ENCODE measurements at regions not wholly inside any gene's neighbourhood (a gene's known extent, or its start where the extent isn't known, plus 50 kb on each side); places are given as distances from the start of the nearest gene placed in this dataset.

DNA sequence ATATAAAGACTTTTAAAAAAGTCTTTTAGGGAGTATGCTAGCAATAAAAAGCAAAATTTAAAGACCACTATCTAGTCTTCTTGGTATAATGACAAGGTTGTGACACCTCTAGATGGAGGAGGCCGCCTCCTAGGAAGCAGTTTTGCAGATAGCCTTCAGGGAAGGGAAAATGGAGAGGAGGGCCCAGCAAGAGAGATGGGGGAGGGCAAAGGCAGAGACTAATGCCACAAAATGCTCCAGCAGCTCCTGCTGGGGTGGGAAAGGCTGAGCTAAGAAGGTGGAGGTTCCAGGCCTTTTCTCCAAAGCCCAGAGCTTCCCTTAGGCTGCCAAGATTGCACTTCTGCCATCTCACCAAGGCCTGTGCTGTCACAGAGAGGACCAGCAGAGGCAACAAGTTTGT lies 153.9 kb upstream of the THSD7B start:
- no peaks in the 10 kb centered on the region for H3K4me1 ChIP-seq (ENCODE audit: control insufficient read depth, extremely low read depth, insufficient read depth, low read length)
- TF ChIP-seq EZH2 (IDR thresholded peaks at IDR 0.05; ENCODE audit: low read length, missing control alignments): no peak
- TF ChIP-seq CTCF (conservative IDR thresholded peaks at IDR 0.05 in 1 of 2, IDR thresholded peaks at IDR 0.05 in 1 of 2; ENCODE audit: low read depth in 1 of 2, low read length in 2 of 2): no peak
- DNase-seq (ENCODE audit: low read depth in 2 of 2): no peak

GRCh38 chr2:136582628-136583205 lies 182.6 kb upstream of the THSD7B start:
- peak in 1 of 2 donors; percentile 1 for DNase-seq (ENCODE audit: low read depth in 2 of 2)
- no peak overlapping the region for H3K9ac ChIP-seq (ENCODE audit: insufficient read depth, low read length)

More for the DNA sequence above, 153.9 kb upstream of the THSD7B start:
- Histone ChIP-seq H3K4me3 (replicated peaks in 1 of 4; ENCODE audit: control extremely low read depth in 1 of 4, insufficient read depth in 1 of 4, low read depth in 3 of 4, low read length in 4 of 4) (no peak overlapping the region), H3K79me2 (ENCODE audit: control insufficient read depth, insufficient read depth, low read length) (no peaks in the 10 kb centered on the region), H3K9me3 (ENCODE audit: control insufficient read depth, insufficient read depth, low read depth, low read length) (no peaks in the 10 kb centered on the region), H3K4me2 (ENCODE audit: extremely low read depth, insufficient read depth, low read length) (no peak overlapping the region), H4K20me1 (ENCODE audit: control insufficient read depth, extremely low read depth, insufficient read depth, low read length) (no peaks in the 10 kb centered on the region), H3K36me3 (ENCODE audit: control insufficient read depth, insufficient read depth, low read length) (no peaks in the 10 kb centered on the region), H2AFZ (ENCODE audit: low read length) (no peak overlapping the region), H3K27me3 (ENCODE audit: control insufficient read depth, insufficient read depth, low read length) (no peaks in the 10 kb centered on the region), H3K9ac (ENCODE audit: insufficient read depth, low read length) (no peak overlapping the region), H3K27ac (ENCODE audit: insufficient read depth, low read length) (no peak overlapping the region)

DNA sequence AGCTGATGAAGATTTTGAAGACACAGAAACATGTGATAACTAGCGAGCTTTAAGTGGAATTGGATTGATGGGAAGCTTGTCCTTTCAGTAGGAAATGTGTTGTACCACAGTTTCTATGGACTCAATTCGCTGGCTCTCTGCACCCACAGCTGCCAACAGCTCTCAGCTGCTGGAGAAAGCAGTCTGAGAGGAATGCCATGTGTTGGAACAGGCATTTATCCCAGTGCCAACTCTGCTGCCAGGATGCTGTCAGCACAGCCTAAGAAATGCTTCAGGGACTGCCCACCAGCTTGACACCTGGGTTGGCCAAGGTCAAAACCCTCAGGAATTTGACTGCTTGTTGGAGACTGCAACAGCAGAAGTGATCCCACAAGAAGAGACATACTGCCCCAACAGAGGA lies 193.0 kb upstream of the THSD7B start:
- H3K36me3 ChIP-seq (ENCODE audit: control insufficient read depth, insufficient read depth, low read length): no peaks in the 10 kb centered on the region
- no peak for DNase-seq (ENCODE audit: low read depth in 2 of 2)
- no peaks in the 10 kb centered on the region for H3K27me3 ChIP-seq (ENCODE audit: control insufficient read depth, insufficient read depth, low read length)
- H2AFZ ChIP-seq (ENCODE audit: low read length): no peak overlapping the region
- no peaks in the 10 kb centered on the region for H4K20me1 ChIP-seq (ENCODE audit: control insufficient read depth, extremely low read depth, insufficient read depth, low read length)
- no peaks in the 10 kb centered on the region for H3K4me1 ChIP-seq (ENCODE audit: control insufficient read depth, extremely low read depth, insufficient read depth, low read length)
- no peak overlapping the region for H3K4me2 ChIP-seq (ENCODE audit: extremely low read depth, insufficient read depth, low read length)
- H3K9ac ChIP-seq (ENCODE audit: insufficient read depth, low read length): no peak overlapping the region
- TF ChIP-seq EZH2 (IDR thresholded peaks at IDR 0.05; ENCODE audit: low read length, missing control alignments): no peak
- no peak for TF ChIP-seq CTCF (conservative IDR thresholded peaks at IDR 0.05 in 1 of 2, IDR thresholded peaks at IDR 0.05 in 1 of 2; ENCODE audit: low read depth in 1 of 2, low read length in 2 of 2)
- H3K79me2 ChIP-seq (ENCODE audit: control insufficient read depth, insufficient read depth, low read length): no peaks in the 10 kb centered on the region
- H3K9me3 ChIP-seq (ENCODE audit: control insufficient read depth, insufficient read depth, low read depth, low read length): no peaks in the 10 kb centered on the region
- no peak overlapping the region for H3K27ac ChIP-seq (ENCODE audit: insufficient read depth, low read length)
- no peak overlapping the region for H3K4me3 ChIP-seq (replicated peaks in 1 of 4; ENCODE audit: control extremely low read depth in 1 of 4, insufficient read depth in 1 of 4, low read depth in 3 of 4, low read length in 4 of 4)

More at GRCh38 chr2:136582628-136583205, 182.6 kb upstream of the THSD7B start:
- TF ChIP-seq EZH2 (IDR thresholded peaks at IDR 0.05; ENCODE audit: low read length, missing control alignments) (no peak), CTCF (conservative IDR thresholded peaks at IDR 0.05 in 1 of 2, IDR thresholded peaks at IDR 0.05 in 1 of 2; ENCODE audit: low read depth in 1 of 2, low read length in 2 of 2) (no peak)
- H2AFZ ChIP-seq (ENCODE audit: low read length): no peak overlapping the region
- H4K20me1 ChIP-seq (ENCODE audit: control insufficient read depth, extremely low read depth, insufficient read depth, low read length): no peaks in the 10 kb centered on the region
- H3K4me1 ChIP-seq (ENCODE audit: control insufficient read depth, extremely low read depth, insufficient read depth, low read length): no peaks in the 10 kb centered on the region
- no peaks in the 10 kb centered on the region for H3K36me3 ChIP-seq (ENCODE audit: control insufficient read depth, insufficient read depth, low read length)
- H3K4me3 ChIP-seq (replicated peaks in 1 of 4; ENCODE audit: control extremely low read depth in 1 of 4, insufficient read depth in 1 of 4, low read depth in 3 of 4, low read length in 4 of 4): no peak overlapping the region
- H3K4me2 ChIP-seq (ENCODE audit: extremely low read depth, insufficient read depth, low read length): no peak overlapping the region
- H3K9me3 ChIP-seq (ENCODE audit: control insufficient read depth, insufficient read depth, low read depth, low read length): no peaks in the 10 kb centered on the region
- no peak overlapping the region for H3K27ac ChIP-seq (ENCODE audit: insufficient read depth, low read length)
- H3K27me3 ChIP-seq (ENCODE audit: control insufficient read depth, insufficient read depth, low read length): no peaks in the 10 kb centered on the region
- H3K79me2 ChIP-seq (ENCODE audit: control insufficient read depth, insufficient read depth, low read length): no peaks in the 10 kb centered on the region
